SK-N-DZ (cell line): ENCODE measurements at regions not wholly inside any gene's neighbourhood (a gene's known extent, or its start where the extent isn't known, plus 50 kb on each side); places are given as distances from the start of the nearest gene placed in this dataset.
A peak's percentile ranks its signal among the peaks of the same experiment; 100 is the strongest.

ENCODE experiments used
- DNase-seq: peaks from one replicate; pipeline ENCODE4 v3.0.0-alpha.2; 2015; ENCODE audit warnings: low spot score

DNA sequence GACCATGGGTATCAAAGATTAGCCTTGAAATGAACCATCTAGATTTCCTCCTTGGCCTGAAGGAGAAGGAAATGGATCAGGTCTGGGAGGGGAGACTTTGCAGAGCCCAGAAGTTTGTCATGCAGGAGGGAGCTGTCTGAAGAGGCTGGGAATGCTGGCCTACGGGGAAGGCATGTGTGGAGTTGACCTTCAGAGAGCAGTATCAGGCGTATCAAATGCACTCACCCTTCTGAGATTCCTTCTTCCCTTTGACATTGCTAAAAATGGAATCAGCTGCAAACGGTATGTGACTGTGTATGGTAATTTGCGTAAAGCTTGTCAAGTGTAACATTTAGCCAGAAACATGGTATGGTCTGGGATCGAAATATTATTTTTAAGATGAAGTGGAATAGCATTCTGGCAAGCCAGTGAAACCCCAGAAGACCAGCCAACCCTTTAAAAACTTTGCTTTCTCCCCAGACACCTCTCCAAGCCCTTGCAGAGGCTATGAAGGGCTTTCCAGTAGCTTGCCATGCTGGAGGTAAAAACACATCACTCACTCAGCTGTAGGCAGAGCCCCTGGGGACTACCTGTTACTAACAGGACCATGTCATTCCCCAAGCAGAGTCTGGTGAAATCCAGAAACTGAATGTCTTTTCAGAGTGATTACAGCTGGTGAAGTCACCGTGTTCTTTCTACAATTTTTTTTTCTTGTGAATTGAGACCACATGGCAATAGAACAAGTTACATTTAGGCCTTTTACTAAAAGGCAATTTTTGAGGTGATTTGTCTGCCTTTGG, 174.7 kb upstream of the SLC24A5 start:
- peak; percentile 45 for DNase-seq

DNA sequence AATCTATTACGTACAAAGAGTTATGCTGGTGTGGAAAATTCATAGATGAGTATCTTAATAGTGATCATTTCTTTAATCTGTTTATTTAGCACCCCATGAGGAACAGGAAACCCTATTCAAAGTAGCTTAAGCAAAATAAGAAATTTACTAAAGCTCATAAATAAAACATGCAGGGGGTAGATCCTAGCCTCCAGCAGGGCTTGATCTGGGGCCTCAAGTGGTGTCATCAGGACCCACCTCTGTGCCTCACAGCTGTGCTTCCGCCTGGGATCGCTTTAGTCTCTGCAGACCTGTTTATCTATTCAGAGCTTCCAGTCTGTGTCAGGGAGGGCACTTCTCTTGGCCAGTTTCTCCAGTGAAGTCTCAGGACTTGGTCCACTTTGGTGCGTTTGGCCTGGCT, 171.0 kb upstream of the SLC24A5 start:
- DNase-seq, result no peak

DNA sequence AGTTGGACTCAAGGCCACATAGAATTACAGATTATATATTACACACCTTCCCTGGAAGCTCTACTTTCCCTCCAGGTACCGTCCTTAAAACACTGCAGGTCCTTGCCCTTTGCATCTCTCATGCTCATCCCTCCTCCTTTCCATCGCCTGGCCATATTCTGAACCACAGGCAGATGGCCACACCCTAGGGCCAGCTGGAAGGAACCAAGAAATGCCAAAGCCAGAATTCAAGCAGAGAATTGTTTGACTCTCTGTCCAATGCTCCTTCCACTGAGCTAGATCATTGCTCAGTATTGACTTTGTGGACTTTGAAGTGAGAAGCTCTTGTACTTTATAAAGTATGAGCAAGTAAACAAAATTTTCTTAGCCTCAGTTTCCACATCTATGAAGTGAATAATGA, 170.3 kb upstream of the SLC24A5 start:
- DNase-seq, result no peak

DNA sequence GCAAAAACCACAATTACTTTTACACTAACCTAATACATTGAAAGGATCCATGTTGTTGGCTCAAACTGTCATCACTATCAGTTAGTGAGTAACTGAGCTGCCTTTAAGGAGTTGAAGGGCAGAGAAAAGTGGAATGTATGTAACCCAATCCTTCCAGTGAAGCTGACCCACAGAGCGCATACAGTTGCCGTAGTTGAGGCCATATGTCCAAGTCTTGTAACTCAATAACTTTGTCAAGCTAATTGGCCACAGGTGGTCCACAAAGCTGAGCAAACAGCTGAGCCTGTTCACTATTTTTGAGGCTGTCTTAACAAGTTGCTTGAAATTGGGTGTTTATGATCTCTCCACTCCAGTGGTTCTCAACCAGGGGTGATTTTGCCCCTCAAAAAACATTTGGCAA, 169.0 kb upstream of the SLC24A5 start:
- DNase-seq, result no peak

DNA sequence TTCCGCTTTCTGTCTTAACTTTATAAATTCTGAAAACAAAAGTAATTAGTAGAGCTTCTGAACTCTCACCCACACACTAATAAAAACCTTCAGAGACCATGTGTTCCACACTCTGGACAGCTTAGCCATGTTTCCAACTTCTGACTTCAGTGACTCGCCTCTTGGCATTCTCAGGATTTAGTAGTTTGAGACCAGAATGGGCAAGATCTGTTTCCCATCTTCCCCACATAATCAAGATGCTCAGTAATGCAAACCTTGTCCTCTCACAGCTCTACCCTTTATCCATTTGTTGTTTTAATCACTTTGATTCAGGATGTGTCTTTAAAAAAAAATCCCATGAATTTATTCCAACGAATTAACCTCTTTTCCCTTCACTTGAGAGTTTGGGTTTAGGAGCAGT, 166.6 kb upstream of the SLC24A5 start:
- no peak for DNase-seq

DNA sequence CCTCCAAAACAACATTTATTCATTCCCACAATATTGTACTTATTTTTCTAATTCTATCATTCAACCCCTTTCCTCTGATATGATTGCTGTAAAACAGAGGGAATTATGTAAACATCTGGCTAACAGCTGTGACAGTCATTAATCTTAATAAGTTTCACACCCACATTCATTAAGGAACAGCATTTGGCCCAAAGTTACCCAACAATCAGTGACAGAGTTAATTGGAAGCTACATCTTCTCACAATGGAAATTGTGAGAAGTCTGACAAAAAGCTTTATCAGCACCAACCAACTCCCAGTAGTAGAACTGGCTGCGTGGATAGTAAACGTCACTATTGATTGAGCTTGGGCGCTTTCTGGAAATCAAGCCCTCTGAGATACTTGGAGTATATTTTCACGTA, 165.8 kb upstream of the SLC24A5 start:
- DNase-seq, result no peak

DNA sequence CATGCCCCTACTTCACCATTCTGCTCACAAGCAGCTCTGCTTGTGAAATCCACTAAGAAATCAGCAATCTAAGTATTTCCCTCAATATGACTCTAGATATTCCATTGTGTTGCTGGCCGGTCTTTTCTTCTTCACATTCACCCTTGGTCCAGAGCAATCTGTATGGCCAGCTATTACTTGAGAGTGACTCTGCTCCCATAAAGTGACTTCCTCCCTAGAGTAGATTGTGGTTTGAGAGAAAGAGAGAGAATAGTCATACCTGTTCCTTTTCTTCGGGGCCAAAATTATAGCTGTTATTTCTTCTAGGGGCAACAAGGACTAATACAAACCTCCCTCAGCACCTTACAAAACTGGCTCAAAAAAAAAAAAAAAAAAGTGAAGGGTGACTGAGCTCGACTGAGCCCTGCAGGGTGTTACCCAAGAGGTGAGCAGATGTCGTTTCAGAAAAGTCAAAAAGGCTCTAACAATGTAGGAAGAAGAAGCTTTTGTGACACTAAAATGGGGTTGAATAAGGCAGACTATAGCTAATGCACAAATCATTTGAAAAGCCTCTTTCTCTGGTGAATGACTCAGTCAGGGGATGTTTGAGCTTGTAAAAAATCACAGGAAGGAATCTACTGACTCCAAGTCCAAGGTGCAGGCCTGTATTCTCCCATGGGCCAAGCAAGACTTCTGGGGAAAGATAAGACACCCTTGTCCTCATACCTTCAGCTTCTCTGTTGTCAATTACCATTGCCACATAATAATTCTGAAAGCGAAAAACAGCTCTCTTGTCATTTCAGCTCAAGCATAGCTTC, 161.0 kb upstream of the SLC24A5 start:
- DNase-seq, result no peak

DNA sequence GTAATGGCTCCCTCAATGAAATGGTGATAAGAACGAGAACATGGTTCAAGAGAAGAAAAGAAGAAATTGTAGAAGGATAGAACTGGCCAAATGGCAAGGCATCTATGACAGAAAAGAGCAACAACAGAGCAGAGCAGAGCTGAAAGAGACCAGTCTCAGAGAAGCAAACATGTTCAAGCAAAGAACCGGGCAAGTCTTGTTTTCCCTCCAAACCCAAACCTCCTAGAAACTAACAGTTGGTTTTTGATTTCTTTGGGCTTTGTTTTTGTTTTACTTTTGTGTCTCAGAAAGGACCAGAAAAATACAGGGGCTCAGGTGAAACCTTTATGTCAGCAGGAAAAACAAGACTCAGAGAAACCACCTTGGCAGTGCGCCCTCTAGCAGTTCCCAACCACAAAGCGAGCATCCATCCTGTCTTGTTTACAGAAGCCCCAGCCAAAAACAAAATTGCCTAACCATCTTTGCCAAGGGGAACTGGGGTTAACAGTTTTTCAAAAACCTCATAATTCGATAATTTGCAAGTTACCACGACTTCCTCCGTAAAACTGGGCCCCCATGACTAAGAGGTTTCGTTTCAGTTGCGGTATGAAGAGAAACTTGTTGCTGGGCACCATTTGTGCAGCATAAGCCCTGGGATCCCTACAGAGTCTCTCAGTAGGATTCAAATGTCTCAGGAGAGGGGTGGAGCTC, 159.2 kb upstream of the SLC24A5 start:
- no peak for DNase-seq

DNA sequence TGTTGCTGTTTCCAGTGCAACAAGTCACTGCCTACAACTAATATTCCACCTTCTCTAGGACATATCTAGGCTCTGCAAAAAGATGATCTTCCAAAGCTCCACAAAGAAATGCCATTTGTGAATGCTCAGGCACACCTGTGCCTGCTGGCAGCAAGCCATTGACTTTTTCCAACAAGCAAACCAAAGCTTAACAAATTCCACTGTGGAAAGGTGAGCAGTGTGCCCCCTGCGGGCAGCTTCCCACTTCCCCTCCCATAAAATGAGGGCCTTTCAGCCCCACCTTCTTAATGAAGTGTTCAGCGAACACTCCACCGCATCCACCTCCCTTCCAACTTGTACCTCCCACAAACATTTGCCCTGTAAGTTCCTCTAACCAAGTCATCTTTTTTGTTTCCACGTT, 157.5 kb upstream of the SLC24A5 start:
- DNase-seq, result no peak

DNA sequence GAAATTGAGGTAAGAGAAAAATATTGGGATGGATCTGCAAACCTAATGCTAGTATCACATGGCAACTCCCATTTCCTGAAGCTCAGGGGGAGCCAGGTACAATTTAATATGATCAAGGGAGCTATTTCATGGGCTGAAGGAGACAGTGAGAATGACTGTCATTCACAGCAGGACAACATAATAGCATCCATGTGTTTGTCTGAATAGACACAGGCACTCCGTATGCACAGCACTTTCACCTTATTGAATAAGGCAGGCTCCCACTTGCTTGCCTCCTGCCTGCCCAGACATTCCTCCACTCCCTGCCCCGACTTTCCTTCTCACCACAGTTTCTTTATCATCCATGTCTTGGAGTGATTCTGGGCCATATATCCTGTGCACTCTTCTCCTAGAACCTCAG, 156.6 kb upstream of the SLC24A5 start:
- DNase-seq, result no peak

DNA sequence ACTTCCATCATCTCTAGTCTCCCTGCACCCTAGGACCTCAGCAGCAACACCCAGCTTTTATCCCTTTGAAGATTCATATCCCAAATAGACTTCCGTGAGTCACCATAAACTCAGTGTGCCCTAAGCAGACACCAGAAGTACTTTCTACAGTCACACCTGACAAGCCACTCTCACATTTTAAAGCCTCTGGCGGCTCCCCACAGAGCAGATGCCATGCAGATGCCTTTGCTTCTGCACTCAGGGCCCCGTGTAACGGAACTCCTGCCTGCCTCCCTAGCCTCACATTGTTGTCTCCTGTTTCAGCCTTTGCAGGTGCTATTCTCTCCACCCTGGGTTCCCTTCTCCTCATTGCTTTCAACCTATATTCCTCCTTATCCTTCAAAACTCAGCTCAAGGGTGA, 155.5 kb upstream of the SLC24A5 start:
- no peak for DNase-seq

DNA sequence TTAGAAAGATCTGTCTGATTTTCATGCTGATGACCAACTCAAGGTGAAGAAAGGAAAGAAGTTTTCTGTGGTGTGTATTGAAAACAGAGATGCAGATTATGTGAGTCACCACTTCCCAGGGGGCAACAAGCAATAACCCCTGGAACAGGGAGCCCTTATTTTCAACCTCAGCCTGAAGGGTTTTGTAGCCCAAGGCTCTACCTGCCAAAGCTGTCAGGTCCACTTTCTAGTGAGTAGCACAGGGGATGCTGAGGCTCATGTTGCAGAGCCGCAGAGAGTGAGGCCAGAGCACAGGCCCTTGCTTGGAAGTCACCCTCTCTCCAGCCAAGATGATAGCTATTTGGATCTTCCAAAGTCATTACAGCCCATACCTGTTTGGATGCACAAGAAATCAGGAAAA, 152.2 kb upstream of the SLC24A5 start:
- no peak for DNase-seq

DNA sequence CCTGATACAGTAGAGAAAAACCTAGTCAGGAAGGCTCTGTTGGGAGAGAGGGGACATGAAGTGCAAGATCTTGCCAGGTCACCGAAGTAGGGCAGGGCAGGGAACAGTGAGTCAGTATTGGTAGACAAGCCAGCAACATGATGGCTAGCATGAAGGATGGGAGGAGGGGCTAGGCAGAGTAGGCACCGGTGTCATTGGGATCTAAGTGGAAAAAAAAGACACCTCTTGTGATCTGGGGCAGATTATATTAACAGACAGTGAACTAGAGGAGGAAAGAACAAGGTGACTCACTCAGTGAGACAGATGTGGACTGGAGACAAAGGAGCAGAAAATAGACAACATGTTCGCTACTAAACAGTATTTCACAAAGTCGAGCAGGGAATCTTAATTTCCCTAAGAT, 149.2 kb upstream of the SLC24A5 start:
- DNase-seq, result no peak

DNA sequence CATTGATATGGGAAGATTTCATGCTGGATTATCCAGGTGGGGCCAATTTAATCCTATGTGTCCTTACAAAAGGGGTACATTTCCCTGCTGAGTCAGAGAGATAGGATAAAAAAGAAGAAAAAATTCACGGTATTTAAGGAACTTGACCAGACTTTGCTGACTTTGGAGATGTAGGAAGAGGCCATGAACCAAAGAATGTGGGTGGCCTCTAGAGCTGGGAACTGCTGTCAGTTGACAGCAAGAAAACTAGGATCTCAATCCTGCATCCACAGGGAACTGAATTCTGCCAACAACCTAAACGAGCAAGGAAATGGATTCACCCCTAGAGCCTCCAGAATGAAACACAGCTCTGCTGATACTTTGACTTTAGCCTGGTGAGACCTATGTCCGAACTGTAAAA, 148.1 kb upstream of the SLC24A5 start:
- DNase-seq, result no peak

DNA sequence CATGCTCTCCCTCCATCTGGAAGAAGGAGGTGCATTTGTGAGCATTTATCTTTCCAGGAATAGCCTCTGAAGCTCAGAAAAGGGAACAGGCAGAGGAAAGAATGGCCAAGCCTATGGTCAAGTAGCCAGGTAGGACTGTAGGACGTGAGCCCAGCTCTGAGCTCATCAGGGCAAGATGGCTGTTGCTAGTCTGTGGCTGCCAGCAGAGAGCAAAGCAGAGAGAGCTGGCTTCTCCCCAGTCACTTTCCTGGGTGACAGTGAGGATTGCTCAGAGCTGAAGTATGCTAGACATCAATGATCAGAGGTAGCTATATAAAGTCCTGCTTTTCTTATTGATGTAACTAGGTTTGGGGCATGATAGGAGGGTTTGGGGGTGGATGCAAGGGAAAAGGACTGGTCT, 146.1 kb upstream of the SLC24A5 start:
- DNase-seq, result no peak

DNA sequence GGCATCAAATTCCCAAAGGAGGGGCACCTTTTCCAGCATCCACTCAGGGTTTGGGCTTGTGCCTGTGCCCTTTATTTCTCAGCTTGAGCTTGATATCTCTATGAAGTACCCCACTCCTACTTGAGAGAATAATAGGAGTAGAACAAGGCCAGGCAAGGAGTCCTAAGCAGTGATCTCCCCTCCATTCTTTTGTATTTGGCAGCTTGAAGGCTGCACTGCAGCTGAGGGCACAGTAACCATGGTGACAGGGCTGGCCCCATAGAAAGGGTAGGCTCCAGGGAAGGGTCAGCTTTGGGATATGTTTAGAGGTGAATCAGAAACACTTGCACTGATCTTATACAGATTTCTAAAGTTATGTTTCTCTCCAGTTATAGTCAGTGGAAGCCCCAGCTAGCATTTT, 145.4 kb upstream of the SLC24A5 start:
- no peak for DNase-seq

DNA sequence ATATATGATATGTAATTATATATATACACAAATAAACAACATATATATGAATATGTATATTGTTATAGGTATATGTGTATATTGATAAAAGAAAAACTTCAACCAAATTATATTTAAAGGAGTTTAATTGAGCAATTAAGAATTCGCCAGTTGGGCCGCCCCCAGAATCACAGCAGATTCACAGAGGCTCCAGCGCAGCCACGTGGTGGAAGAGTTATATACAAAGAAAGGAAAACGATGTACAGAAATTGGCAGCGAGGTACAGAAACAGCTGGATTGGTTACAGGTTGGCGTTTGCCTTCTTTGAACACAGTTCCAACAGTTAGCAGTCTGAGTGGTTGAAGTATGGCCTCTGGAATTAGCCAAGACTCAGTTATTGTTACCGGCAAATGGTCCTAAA, 137.3 kb upstream of the SLC24A5 start:
- DNase-seq, result no peak

DNA sequence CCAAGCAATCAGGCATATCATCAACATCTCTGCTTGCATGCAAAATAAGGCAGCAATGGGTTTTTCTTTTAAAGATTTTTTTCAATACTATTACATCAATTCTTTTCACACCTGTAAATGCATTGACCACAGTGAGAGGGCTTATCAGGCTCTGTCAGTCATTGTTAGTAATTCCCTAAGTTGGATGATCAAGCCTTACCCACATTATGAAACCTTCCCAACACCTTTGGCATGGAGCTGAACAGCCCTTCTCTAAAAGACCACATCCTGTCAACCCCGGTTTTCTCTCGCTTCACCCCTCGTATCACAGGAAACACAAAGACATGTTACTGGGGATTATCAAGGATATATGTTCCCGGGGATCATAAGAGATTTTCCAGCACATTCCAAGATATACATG, 135.2 kb upstream of the SLC24A5 start:
- no peak for DNase-seq

DNA sequence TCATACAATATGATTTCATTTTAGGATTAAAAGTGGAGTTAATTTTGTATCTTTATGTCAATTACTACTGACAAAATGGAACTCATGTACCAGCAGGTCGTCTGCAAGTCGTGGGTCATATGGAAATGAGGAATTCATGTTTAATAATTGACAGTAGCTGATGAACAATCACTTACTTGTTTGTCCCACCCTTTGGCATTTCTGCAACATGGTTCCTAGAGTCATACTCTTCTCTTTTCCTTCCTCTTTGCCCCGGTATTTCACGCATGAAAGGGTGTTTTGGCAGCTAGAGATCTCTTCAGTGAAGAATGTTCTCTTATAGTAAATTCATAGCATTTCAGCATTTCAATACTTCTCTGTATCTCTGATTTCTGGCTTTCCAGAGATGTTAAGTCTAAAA, 133.3 kb upstream of the SLC24A5 start:
- DNase-seq, result no peak

DNA sequence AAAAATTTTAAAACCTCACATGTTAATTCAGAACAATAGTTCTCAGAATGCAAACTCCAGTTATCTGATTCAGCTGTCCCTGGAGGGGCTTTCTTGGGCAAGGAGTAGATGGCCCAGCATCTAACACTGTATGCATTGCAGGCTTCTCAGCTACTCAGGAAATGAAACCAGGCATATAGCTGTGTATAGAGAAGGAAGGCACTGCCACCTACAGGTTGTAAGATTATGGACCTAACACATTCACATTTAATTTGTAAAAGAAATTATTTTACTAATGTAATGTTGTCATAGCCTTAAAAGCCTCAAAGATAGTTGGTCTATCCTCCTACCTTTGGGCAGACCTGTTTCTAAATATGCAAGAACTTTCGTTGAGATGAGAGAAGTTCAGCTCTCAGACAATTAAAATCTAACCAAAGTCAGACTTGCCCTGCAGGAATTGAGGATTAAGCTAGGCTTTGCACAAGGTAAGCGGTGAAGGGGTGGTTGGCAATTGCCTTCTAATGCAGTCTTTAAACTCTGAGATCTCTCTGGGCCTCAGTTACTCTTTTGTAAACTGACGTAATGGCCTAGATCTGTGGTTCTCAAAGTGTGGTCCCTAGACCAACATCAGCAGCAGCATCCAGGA, 132.8 kb upstream of the SLC24A5 start:
- DNase-seq, result peak; percentile 79

DNA sequence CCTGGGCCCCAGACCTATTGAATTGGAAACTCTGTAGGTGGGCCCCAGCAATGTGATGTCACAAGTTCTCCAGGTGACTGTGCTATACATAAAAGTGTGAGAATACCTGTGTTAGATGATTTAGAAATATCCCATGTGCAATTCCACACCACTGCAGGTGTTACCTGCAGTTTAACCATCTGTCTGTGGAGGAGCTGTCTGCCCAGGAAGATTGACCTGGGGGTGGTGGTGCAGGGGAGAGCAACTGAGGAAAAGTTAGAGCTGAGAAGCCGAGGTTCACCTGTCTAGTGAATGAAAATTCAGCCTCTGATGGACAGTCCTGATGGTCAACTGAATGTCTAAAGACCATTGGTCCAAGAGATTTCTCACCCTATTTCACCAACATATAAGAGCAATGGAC, 132.2 kb upstream of the SLC24A5 start:
- DNase-seq, result no peak

DNA sequence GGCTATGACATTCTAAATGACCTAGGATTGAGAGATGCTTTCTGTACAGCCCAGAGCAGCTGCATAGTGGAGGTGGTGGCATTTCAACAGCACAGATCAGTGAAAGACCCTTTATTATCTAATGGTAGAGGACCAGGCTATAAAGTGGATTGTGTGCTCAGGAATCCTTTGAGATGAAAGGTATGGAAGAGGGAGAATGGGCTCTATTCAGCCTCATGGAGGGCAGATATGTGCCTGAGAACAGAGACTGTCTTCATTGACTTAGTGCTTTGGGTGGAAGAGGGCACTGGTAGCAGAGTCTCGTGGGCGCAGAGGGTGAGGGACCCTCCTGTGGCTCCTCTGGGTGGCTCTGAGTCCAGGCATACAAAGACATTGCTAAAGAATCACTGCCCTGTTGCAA, 130.0 kb upstream of the SLC24A5 start:
- DNase-seq, result no peak
